Nephron progenitor cell (in vitro differentiated cells): ENCODE measurements at regions not wholly inside any gene's neighbourhood (a gene's known extent, or its start where the extent isn't known, plus 50 kb on each side); places are given as distances from the start of the nearest gene placed in this dataset.

Experiments used
- DNase-seq: peaks from one replicate; pipeline ENCODE4 v3.0.0; 2021
- H3K27ac Mint-ChIP-seq: 2 replicates; pipeline ENCODE4 v1.8.0; 2021; ENCODE audit warnings: mild to moderate bottlenecking, moderate library complexity, mixed read lengths
- H3K27me3 Mint-ChIP-seq: 2 replicates; pipeline ENCODE4 v1.8.0; 2021; ENCODE audit warnings: mild to moderate bottlenecking, low read depth, mixed read lengths; ENCODE audit not compliant: poor library complexity
- H3K36me3 Mint-ChIP-seq: 2 replicates; pipeline ENCODE4 v1.8.0; 2021; ENCODE audit warnings: low read depth, mixed read lengths
- H3K4me1 Mint-ChIP-seq: 2 replicates; pipeline ENCODE4 v1.8.0; 2021; ENCODE audit warnings: mixed read lengths
- H3K4me3 Mint-ChIP-seq: 2 replicates; pipeline ENCODE4 v1.8.0; 2021; ENCODE audit warnings: mild to moderate bottlenecking, moderate library complexity, mixed read lengths
- H3K9me3 Mint-ChIP-seq: 2 replicates; pipeline ENCODE4 v1.8.0; 2021; ENCODE audit warnings: mild to moderate bottlenecking, moderate library complexity, mixed read lengths
- CTCF ChIP-seq: fragments of 200-600 bp; sonication (generic); IDR thresholded peaks from 2 replicates; pipeline ENCODE4 v1.5.0; 2021; ENCODE audit warnings: antibody characterized with exemption

DNA sequence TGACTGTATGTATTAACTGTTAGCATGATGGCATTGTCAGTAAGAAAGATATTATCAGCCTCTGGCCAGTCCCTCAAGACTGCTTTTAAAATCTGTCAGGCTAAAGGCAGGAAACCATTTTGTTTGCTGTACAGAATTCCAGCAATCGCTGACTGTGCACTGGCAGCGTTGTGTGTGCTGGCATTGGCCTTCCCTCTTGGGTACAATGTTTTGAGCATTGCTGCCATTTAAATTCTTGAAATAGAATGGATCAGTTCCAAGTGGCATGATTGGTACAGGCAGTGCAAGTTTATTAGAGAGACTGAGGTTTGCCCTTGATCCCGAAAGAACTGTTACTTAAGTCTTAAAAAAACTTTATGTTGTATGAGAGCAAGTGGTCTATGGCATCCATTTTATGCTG, 788.7 kb downstream of the OTOL1 start:
- H3K9me3 Mint-ChIP-seq, result peaks cover 15% of the 10 kb centered on the region
- no peak for TF ChIP-seq CTCF
- DNase-seq, result no peak
- no peak overlapping the region for H3K27ac Mint-ChIP-seq
- H3K36me3 Mint-ChIP-seq, result no peaks in the 10 kb centered on the region
- no peaks in the 10 kb centered on the region for H3K27me3 Mint-ChIP-seq
- H3K4me3 Mint-ChIP-seq, result no peak overlapping the region
- no peaks in the 10 kb centered on the region for H3K4me1 Mint-ChIP-seq

DNA sequence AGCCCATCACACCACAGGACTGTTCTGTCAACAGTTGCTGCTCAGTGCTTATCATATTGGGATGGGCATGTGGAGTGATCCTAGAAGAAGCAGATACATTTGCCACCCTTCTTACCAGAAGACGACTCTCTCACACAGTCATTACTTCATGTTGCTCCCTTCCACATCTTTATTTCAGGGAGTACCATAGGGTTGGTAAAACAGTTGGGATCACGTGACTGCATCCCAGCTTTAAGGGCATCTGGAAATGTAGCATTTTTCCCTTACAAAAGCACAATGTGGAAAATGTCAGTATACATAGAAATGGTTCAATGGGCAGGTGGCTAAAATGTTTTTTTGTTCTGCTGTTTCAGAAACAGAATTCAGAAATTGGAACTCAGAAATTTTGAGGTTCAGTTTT, 791.0 kb downstream of the OTOL1 start:
- no peak overlapping the region for H3K27ac Mint-ChIP-seq
- no peak overlapping the region for H3K4me3 Mint-ChIP-seq
- no peaks in the 10 kb centered on the region for H3K4me1 Mint-ChIP-seq
- no peak for TF ChIP-seq CTCF
- no peak for DNase-seq
- no peaks in the 10 kb centered on the region for H3K36me3 Mint-ChIP-seq
- no peaks in the 10 kb centered on the region for H3K27me3 Mint-ChIP-seq
- H3K9me3 Mint-ChIP-seq, result no peaks in the 10 kb centered on the region

DNA sequence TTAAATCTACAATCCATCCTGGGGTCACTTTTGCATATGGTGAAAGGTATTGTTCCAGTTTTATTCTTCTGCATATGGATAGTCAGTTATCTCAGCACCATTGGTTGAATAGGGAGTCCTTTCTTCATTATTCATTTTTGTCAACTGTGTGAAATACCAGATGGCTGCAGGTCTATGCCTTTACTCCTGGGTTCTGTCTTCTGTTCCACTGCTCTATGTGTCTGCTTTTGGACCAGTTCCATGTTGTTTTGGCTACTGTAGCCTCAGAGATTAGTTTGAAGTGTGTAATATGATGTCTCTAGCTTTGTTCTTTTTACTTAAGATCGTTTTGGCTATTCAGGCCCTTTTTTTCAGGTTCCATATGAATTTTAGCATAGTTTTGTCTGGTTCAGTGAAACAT, 795.8 kb downstream of the OTOL1 start:
- no peaks in the 10 kb centered on the region for H3K36me3 Mint-ChIP-seq
- no peak for TF ChIP-seq CTCF
- H3K4me1 Mint-ChIP-seq, result no peaks in the 10 kb centered on the region
- H3K9me3 Mint-ChIP-seq, result no peaks in the 10 kb centered on the region
- H3K27me3 Mint-ChIP-seq, result no peaks in the 10 kb centered on the region
- DNase-seq, result no peak
- H3K27ac Mint-ChIP-seq, result no peak overlapping the region
- no peak overlapping the region for H3K4me3 Mint-ChIP-seq

- Mint-ChIP-seq H3K27ac (no peak overlapping the region), H3K9me3 (no peaks in the 10 kb centered on the region), H3K36me3 (no peaks in the 10 kb centered on the region), H3K4me1 (no peaks in the 10 kb centered on the region), H3K27me3 (no peaks in the 10 kb centered on the region), H3K4me3 (no peak overlapping the region)
- no peak for DNase-seq
- TF ChIP-seq CTCF, result no peak
Measured at GRCh38 chr3:162295323-162295983, 798.8 kb downstream of the OTOL1 start.

- Mint-ChIP-seq H3K27ac (no peak overlapping the region), H3K4me3 (no peak overlapping the region), H3K9me3 (no peaks in the 10 kb centered on the region), H3K4me1 (no peaks in the 10 kb centered on the region), H3K27me3 (peaks cover 4% of the 10 kb centered on the region), H3K36me3 (no peaks in the 10 kb centered on the region)
- no peak for DNase-seq
- TF ChIP-seq CTCF, result no peak
Measured at GRCh38 chr3:162302983-162303624, 806.5 kb downstream of the OTOL1 start.

- Mint-ChIP-seq H3K27me3 (no peaks in the 10 kb centered on the region), H3K4me3 (no peak overlapping the region), H3K36me3 (no peaks in the 10 kb centered on the region), H3K9me3 (peaks cover 11% of the 10 kb centered on the region), H3K4me1 (no peaks in the 10 kb centered on the region), H3K27ac (no peak overlapping the region)
- TF ChIP-seq CTCF, result no peak
- DNase-seq, result no peak
Measured at GRCh38 chr3:162317046-162317445, 820.4 kb downstream of the OTOL1 start.
